ENCODE measurements at regions not wholly inside any gene's neighbourhood (a gene's known extent, or its start where the extent isn't known, plus 50 kb on each side); places are given as distances from the start of the nearest gene placed in this dataset.

DNA sequence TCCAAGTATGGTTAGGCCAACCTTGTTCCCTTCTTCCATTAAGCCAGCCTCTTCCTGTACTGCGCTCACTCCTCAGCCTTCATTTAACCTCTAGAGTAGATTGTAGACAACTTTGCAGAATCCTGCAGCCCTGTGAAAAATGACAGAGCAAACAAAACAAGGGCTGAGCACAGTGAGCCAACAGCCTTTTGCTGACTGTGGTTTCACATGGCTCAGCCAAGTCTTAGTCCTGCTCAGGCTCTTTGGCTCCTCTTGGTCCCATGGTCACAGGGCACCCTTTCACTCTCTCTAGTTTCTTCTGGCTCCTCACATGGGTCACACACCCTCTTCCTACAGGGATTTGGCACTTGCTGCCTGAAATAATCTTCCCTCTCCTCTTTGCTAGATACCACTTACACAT lies 900.3 kb downstream of the CCSER2 start:
- no peak overlapping the region for H3K27ac Mint-ChIP-seq
- DNase-seq (no peak), ATAC-seq (no peak)
- TF ChIP-seq, protein P1, sequence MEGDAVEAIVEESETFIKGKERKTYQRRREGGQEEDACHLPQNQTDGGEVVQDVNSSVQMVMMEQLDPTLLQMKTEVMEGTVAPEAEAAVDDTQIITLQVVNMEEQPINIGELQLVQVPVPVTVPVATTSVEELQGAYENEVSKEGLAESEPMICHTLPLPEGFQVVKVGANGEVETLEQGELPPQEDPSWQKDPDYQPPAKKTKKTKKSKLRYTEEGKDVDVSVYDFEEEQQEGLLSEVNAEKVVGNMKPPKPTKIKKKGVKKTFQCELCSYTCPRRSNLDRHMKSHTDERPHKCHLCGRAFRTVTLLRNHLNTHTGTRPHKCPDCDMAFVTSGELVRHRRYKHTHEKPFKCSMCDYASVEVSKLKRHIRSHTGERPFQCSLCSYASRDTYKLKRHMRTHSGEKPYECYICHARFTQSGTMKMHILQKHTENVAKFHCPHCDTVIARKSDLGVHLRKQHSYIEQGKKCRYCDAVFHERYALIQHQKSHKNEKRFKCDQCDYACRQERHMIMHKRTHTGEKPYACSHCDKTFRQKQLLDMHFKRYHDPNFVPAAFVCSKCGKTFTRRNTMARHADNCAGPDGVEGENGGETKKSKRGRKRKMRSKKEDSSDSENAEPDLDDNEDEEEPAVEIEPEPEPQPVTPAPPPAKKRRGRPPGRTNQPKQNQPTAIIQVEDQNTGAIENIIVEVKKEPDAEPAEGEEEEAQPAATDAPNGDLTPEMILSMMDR (IDR thresholded peaks at IDR 0.05), result no peak
- ChIA-PET CTCF (no interaction called here), POLR2A (no interaction called here)
- H3K4me3 Mint-ChIP-seq, result no peak overlapping the region
- H3K9me3 Mint-ChIP-seq, result peaks cover 2% of the 10 kb centered on the region
- intact Hi-C loops (cut with micrococcal nuclease), result no loop called here
- H3K4me1 Mint-ChIP-seq (ENCODE audit: low read depth), result no peaks in the 10 kb centered on the region
- no peaks in the 10 kb centered on the region for H3K36me3 Mint-ChIP-seq (ENCODE audit: low read depth)
- H3K27me3 Mint-ChIP-seq, result peaks cover 1% of the 10 kb centered on the region

- TF ChIP-seq, protein P1 (IDR thresholded peaks at IDR 0.05), result no peak
- no peak for DNase-seq
- POLR2A ChIA-PET, result no interaction called here
- no peak for ATAC-seq
- Mint-ChIP-seq H3K4me3 (no peak overlapping the region), H3K36me3 (ENCODE audit: low read depth) (no peaks in the 10 kb centered on the region), H3K27me3 (no peaks in the 10 kb centered on the region), H3K4me1 (ENCODE audit: low read depth) (no peaks in the 10 kb centered on the region), H3K27ac (no peak overlapping the region), H3K9me3 (peaks cover 2% of the 10 kb centered on the region)
- CTCF ChIA-PET, result no interaction called here
- intact Hi-C loops (cut with micrococcal nuclease), result no loop called here
Observed at GRCh38 chr10:85231534-85232270, 903.3 kb downstream of the CCSER2 start.

DNA sequence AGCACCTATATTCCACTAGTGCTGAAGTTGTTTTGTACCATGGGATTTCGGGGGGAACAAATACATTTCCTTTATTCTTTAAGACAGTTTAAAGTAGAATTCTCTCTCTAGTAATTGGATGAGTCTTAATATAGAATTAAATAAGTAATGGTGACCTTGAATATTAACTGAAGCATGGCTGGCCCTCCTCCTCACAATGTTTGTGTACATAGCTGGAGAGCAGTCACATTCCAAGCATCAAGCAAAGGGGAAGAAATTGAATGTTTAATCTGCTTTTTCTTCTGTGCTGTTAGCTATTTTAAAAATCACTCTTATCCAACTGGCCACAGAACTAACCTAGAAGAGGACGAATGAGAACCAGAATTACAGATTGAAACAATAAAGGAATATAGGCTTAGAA lies 906.9 kb downstream of the CCSER2 start:
- TF ChIP-seq, protein P1 (IDR thresholded peaks at IDR 0.05), result no peak
- Mint-ChIP-seq H3K36me3 (ENCODE audit: low read depth) (no peaks in the 10 kb centered on the region), H3K9me3 (no peaks in the 10 kb centered on the region), H3K4me1 (ENCODE audit: low read depth) (no peaks in the 10 kb centered on the region), H3K27me3 (peaks cover 1% of the 10 kb centered on the region), H3K27ac (no peak overlapping the region), H3K4me3 (no peak overlapping the region)
- intact Hi-C loops (cut with micrococcal nuclease), result no loop called here
- DNase-seq (no peak), ATAC-seq (no peak)
- ChIA-PET CTCF (no interaction called here), POLR2A (no interaction called here)

- CTCF ChIA-PET, result no interaction called here
- H3K27me3 Mint-ChIP-seq, result peaks cover 1% of the 10 kb centered on the region
- intact Hi-C loops (cut with micrococcal nuclease), result no loop called here
- ATAC-seq (no peak), DNase-seq (no peak)
- POLR2A ChIA-PET, result no interaction called here
- TF ChIP-seq, protein P1 (IDR thresholded peaks at IDR 0.05), result no peak
- no peaks in the 10 kb centered on the region for H3K36me3 Mint-ChIP-seq (ENCODE audit: low read depth)
- no peak overlapping the region for H3K4me3 Mint-ChIP-seq
- no peak overlapping the region for H3K27ac Mint-ChIP-seq
- no peaks in the 10 kb centered on the region for H3K9me3 Mint-ChIP-seq
- no peaks in the 10 kb centered on the region for H3K4me1 Mint-ChIP-seq (ENCODE audit: low read depth)
Observed at GRCh38 chr10:85238676-85239075, 910.3 kb downstream of the CCSER2 start.

DNA sequence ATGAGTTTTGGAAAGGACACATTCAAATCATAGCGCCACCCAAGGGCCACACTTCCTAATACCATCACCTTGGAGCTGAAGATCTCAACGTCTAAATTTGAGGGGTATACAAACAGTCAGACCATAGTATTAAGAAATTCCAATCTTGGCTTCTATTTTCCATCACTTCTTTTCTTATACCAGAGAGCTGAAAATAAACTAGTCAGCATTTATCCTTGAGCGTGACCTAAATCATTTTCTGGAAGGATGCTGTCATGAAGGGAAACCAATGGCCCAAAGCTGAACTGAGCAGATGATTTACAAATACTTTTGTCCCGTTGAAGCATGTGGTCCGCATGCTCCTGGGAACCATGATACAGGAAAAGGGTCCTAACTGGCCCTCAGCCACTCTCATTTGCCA lies 921.9 kb downstream of the CCSER2 start:
- POLR2A ChIA-PET, result no interaction called here
- no peaks in the 10 kb centered on the region for H3K36me3 Mint-ChIP-seq (ENCODE audit: low read depth)
- no peak overlapping the region for H3K27ac Mint-ChIP-seq
- no peaks in the 10 kb centered on the region for H3K27me3 Mint-ChIP-seq
- ATAC-seq, result no peak
- intact Hi-C loops (cut with micrococcal nuclease), result loop anchor here (10.0 kb wide), 1 partner anchor 74 kb away; no protein-coding TSS in a partner anchor
- CTCF ChIA-PET, result no interaction called here
- TF ChIP-seq, protein P1 (IDR thresholded peaks at IDR 0.05), result no peak
- no peak overlapping the region for H3K4me3 Mint-ChIP-seq
- H3K4me1 Mint-ChIP-seq (ENCODE audit: low read depth), result no peaks in the 10 kb centered on the region
- DNase-seq, result no peak
- no peaks in the 10 kb centered on the region for H3K9me3 Mint-ChIP-seq

All from activated CD8-positive, alpha-beta T cell treated with anti-CD3 and anti-CD28 coated beads for 36 hours (primary cell).